Tibial nerve (tissue), 3 donors: ENCODE measurements at regions not wholly inside any gene's neighbourhood (a gene's known extent, or its start where the extent isn't known, plus 50 kb on each side); places are given as distances from the start of the nearest gene placed in this dataset.

Experiments used
- POLR2A ChIP-seq, 2 donors: fragments of 450-650 bp; IDR thresholded peaks; one replicate each; pipeline ENCODE4 v1.6.1; 2017; ENCODE audit warnings: antibody characterized with exemption in 2 of 2, mild to moderate bottlenecking in 2 of 2, moderate library complexity in 2 of 2
- TF ChIP-seq, protein P1 (sequence below), 5 experiments: fragments of 200-600 bp in 3 of 5; fragments of 450-650 bp in 2 of 5; sonication (generic) in 3 of 5; IDR thresholded peaks; one replicate each; pipeline ENCODE4 v1.5.1; 2016 to 2019; ENCODE audit warnings: antibody characterized with exemption in 5 of 5, mild to moderate bottlenecking in 3 of 5, moderate library complexity in 2 of 5

- TF ChIP-seq POLR2A (IDR thresholded peaks at IDR 0.05), result no peak
- TF ChIP-seq, protein P1, sequence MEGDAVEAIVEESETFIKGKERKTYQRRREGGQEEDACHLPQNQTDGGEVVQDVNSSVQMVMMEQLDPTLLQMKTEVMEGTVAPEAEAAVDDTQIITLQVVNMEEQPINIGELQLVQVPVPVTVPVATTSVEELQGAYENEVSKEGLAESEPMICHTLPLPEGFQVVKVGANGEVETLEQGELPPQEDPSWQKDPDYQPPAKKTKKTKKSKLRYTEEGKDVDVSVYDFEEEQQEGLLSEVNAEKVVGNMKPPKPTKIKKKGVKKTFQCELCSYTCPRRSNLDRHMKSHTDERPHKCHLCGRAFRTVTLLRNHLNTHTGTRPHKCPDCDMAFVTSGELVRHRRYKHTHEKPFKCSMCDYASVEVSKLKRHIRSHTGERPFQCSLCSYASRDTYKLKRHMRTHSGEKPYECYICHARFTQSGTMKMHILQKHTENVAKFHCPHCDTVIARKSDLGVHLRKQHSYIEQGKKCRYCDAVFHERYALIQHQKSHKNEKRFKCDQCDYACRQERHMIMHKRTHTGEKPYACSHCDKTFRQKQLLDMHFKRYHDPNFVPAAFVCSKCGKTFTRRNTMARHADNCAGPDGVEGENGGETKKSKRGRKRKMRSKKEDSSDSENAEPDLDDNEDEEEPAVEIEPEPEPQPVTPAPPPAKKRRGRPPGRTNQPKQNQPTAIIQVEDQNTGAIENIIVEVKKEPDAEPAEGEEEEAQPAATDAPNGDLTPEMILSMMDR (IDR thresholded peaks at IDR 0.05), result no peak
These were observed 105.7 kb upstream of the PLEKHG7 start for GRCh38 chr12:92597118-92597517.
